HUDEP-2 (cell line): ENCODE measurements at regions not wholly inside any gene's neighbourhood (a gene's known extent, or its start where the extent isn't known, plus 50 kb on each side); places are given as distances from the start of the nearest gene placed in this dataset.
"Not testable (repeated sequence)": the region's sequence is repeated elsewhere in the genome, so short reads cannot be mapped to it uniquely, and the experiment has no call there.

ENCODE experiments used
- DNase-seq, 76 experiments: peaks; one replicate each; lab custom pipeline; 2025; ENCODE audit not compliant: unreplicated experiment in 76 of 76; lab: John Stamatoyannopoulos, UW

- DNase-seq, result peak in 1 of 76 experiments; percentile 20
These were observed 153.5 kb downstream of the HHIP start for GRCh38 chr4:144799486-144799885.

- DNase-seq, result no peak
These were observed 155.8 kb downstream of the HHIP start for GRCh38 chr4:144801731-144802130.

- no peak for DNase-seq
These were observed 162.1 kb downstream of the HHIP start for GRCh38 chr4:144808034-144808433.

GRCh38 chr4:144809056-144809640 lies 163.2 kb downstream of the HHIP start:
- DNase-seq, result no peak

- DNase-seq, result no peak
These were observed 170.7 kb downstream of the HHIP start for GRCh38 chr4:144816668-144817067.

GRCh38 chr4:144817081-144817480 lies 171.1 kb downstream of the HHIP start:
- no peak for DNase-seq

- DNase-seq, result no peak
These were observed 172.2 kb downstream of the HHIP start for GRCh38 chr4:144818136-144818535.

- DNase-seq, result no peak
These were observed 173.6 kb downstream of the HHIP start for GRCh38 chr4:144819591-144819990.

- no peak for DNase-seq
These were observed 174.2 kb downstream of the HHIP start for GRCh38 chr4:144820011-144820727.

GRCh38 chr4:144820728-144821085 lies 174.8 kb downstream of the HHIP start:
- no peak for DNase-seq

GRCh38 chr4:144831971-144832370 lies 186.0 kb downstream of the HHIP start:
- DNase-seq, result no peak

- DNase-seq, result peak in 1 of 76 experiments; percentile 1
These were observed 199.5 kb downstream of the HHIP start for GRCh38 chr4:144845411-144845810.

- DNase-seq, result no peak
These were observed 206.0 kb downstream of the HHIP start for GRCh38 chr4:144851948-144852347.

GRCh38 chr4:144861471-144861870 lies 215.5 kb downstream of the HHIP start:
- DNase-seq, result no peak

- peak in 1 of 76 experiments; percentile 0 for DNase-seq
These were observed 216.3 kb downstream of the HHIP start for GRCh38 chr4:144862210-144862609.

- DNase-seq, result not testable (repeated sequence)
These were observed 218.9 kb downstream of the HHIP start for GRCh38 chr4:144864891-144865290.

- DNase-seq, result no peak
These were observed 222.4 kb downstream of the HHIP start for GRCh38 chr4:144868309-144868708.

GRCh38 chr4:144872508-144873225 lies 225.3 kb downstream of the ANAPC10 start:
- DNase-seq, result no peak

- no peak for DNase-seq
These were observed 224.6 kb downstream of the ANAPC10 start for GRCh38 chr4:144873226-144873990.

GRCh38 chr4:144894573-144894972 lies 203.4 kb downstream of the ANAPC10 start:
- peak in 37 of 76 experiments; percentile 1 to 60 (median 10) for DNase-seq

- DNase-seq, result no peak
These were observed 198.6 kb downstream of the ANAPC10 start for GRCh38 chr4:144899393-144899792.
